GM21786 (cell line): ENCODE measurements at regions not wholly inside any gene's neighbourhood (a gene's known extent, or its start where the extent isn't known, plus 50 kb on each side); places are given as distances from the start of the nearest gene placed in this dataset.

ENCODE experiments used
- ATAC-seq: cut with Tn5 transposase; IDR thresholded peaks from one replicate; pipeline ENCODE4 v1.9.1; 2021; ENCODE audit not compliant: unreplicated experiment

GRCh38 chrX:134172588-134173259 lies 64.3 kb upstream of the CCDC160 start:
- peak; percentile 29 for ATAC-seq

GRCh38 chrX:134173541-134174272 lies 63.3 kb upstream of the CCDC160 start:
- no peak for ATAC-seq

GRCh38 chrX:134174273-134174660 lies 62.7 kb upstream of the CCDC160 start:
- no peak for ATAC-seq

GRCh38 chrX:134174859-134175258 lies 62.1 kb upstream of the CCDC160 start:
- ATAC-seq = no peak

GRCh38 chrX:134177527-134177926 lies 59.5 kb upstream of the CCDC160 start:
- no peak for ATAC-seq

- no peak for ATAC-seq
Measured at GRCh38 chrX:134180601-134181274, 56.2 kb upstream of the CCDC160 start.

GRCh38 chrX:134181275-134181660 lies 55.7 kb upstream of the CCDC160 start:
- ATAC-seq = no peak

GRCh38 chrX:134183665-134184064 lies 53.3 kb upstream of the CCDC160 start:
- ATAC-seq = no peak

- no peak for ATAC-seq
Measured at GRCh38 chrX:134184936-134185335, 52.0 kb upstream of the CCDC160 start.

GRCh38 chrX:134186362-134187121 lies 50.4 kb upstream of the CCDC160 start:
- ATAC-seq = peak; percentile 93
